B cell (primary cell): ENCODE measurements at regions not wholly inside any gene's neighbourhood (a gene's known extent, or its start where the extent isn't known, plus 50 kb on each side); places are given as distances from the start of the nearest gene placed in this dataset.

Source experiments
- ATAC-seq: fragments of 200-7000 bp; cut with Tn5 transposase; one replicate; pipeline ENCODE4 v1.10.0; 2021; ENCODE audit warnings: low read depth, mild to moderate bottlenecking, moderate number of reproducible peaks, moderate library complexity
- CTCF ChIA-PET: fragments of 350-600 bp; sonication (Branson Sonifier 250); formaldehyde crosslinking; loops from one replicate; lab custom pipeline; 2021; ENCODE audit warnings: antibody characterized with exemption, inconsistent platforms; lab: Charles Lee
- POLR2A ChIA-PET: fragments of 350-600 bp; sonication (Branson Sonifier 250); formaldehyde crosslinking; loops from one replicate; lab custom pipeline; 2021; ENCODE audit warnings: antibody characterized with exemption; lab: Charles Lee
- DNase-seq: peaks from one replicate; pipeline ENCODE4 v3.0.0; 2013
- H2AFZ ChIP-seq: 2 replicates; pipeline ENCODE4 v1.6.1; 2012; ENCODE audit warnings: mild to moderate bottlenecking, low read depth, low read length; ENCODE audit not compliant: insufficient read depth, poor library complexity, severe bottlenecking
- H3K27ac ChIP-seq, 2 donors: 1 replicate in 1 of 2; 2 replicates in 1 of 2; pipeline ENCODE4 v1.5.1; 2012 to 2013; ENCODE audit warnings: low read length in 2 of 2, mild to moderate bottlenecking in 2 of 2, moderate library complexity in 1 of 2
- H3K27me3 ChIP-seq, 4 experiments: fragments of 200-600 bp in 1 of 4; sonication (generic) in 1 of 4; replicated peaks in 1 of 4; 1 replicate in 2 of 4; 2 replicates in 2 of 4; pipeline versions ENCODE4 v1.6.1 to v1.7.0; 2013 to 2016; ENCODE audit warnings: low read length in 3 of 4, mild to moderate bottlenecking in 2 of 4, mixed read lengths in 1 of 4, moderate library complexity in 1 of 4; ENCODE audit not compliant: insufficient read depth in 4 of 4, control insufficient read depth in 3 of 4; ENCODE audit errors: control extremely low read depth in 1 of 4
- H3K36me3 ChIP-seq, 2 experiments: replicated peaks in 1 of 2; 1 replicate in 1 of 2; 2 replicates in 1 of 2; pipeline versions ENCODE4 v1.6.1 to v1.7.1; 2013; ENCODE audit warnings: low read length in 1 of 2; ENCODE audit not compliant: insufficient read depth in 2 of 2, control insufficient read depth in 1 of 2; ENCODE audit errors: control extremely low read depth in 1 of 2, extremely low read depth in 1 of 2
- H3K4me1 ChIP-seq, 2 donors: fragments of 200-600 bp in 1 of 2; sonication (generic) in 1 of 2; 1 replicate in 1 of 2; 2 replicates in 1 of 2; pipeline versions ENCODE4 v1.5.1 to v1.6.1; 2013 to 2017; ENCODE audit warnings: low read length in 2 of 2; ENCODE audit not compliant: control insufficient read depth in 2 of 2, insufficient read depth in 2 of 2
- H3K4me2 ChIP-seq: replicated peaks from 2 replicates; pipeline ENCODE3; 2012; ENCODE audit warnings: mild to moderate bottlenecking, low read depth, low read length; ENCODE audit not compliant: poor library complexity, severe bottlenecking
- H3K4me3 ChIP-seq, 5 experiments: fragments of 200-600 bp in 1 of 5; sonication (generic) in 1 of 5; 1 replicate in 3 of 5; 2 replicates in 2 of 5; pipeline versions ENCODE4 v1.5.1 to v1.7.0; 2011 to 2016; ENCODE audit warnings: low read length in 4 of 5, mild to moderate bottlenecking in 4 of 5, low read depth in 2 of 5, control low read depth in 1 of 5, moderate library complexity in 1 of 5; ENCODE audit not compliant: insufficient read depth in 1 of 5; ENCODE audit errors: control extremely low read depth in 1 of 5, extremely low read depth in 1 of 5
- H3K79me2 ChIP-seq: fragments of 200-600 bp; sonication (generic); one replicate; pipeline ENCODE4 v1.6.0; 2016; ENCODE audit warnings: low read length; ENCODE audit not compliant: control insufficient read depth, insufficient read depth
- H3K9ac ChIP-seq: fragments of 200-600 bp; sonication (generic); 2 replicates; pipeline ENCODE4 v1.6.1; 2017; ENCODE audit warnings: mild to moderate bottlenecking, low read length, moderate library complexity
- H3K9me3 ChIP-seq, 3 donors: one replicate each; pipeline versions ENCODE4 v1.6.1 to v1.7.1; 2013; ENCODE audit warnings: low read length in 2 of 3; ENCODE audit not compliant: control insufficient read depth in 2 of 3, insufficient read depth in 1 of 3; ENCODE audit errors: control extremely low read depth in 1 of 3
- H4K20me1 ChIP-seq: 2 replicates; pipeline ENCODE4 v1.6.0; 2012; ENCODE audit warnings: mild to moderate bottlenecking, low read length; ENCODE audit not compliant: insufficient read depth, control insufficient read depth, poor library complexity, severe bottlenecking
- H3K27ac Mint-ChIP-seq: one replicate; pipeline ENCODE4 v1.8.0; 2021; ENCODE audit warnings: mixed read lengths
- H3K27me3 Mint-ChIP-seq: one replicate; pipeline ENCODE4 v1.8.0; 2021; ENCODE audit warnings: mixed read lengths
- H3K4me1 Mint-ChIP-seq: one replicate; pipeline ENCODE4 v1.8.0; 2021; ENCODE audit warnings: mixed read lengths
- H3K4me3 Mint-ChIP-seq: one replicate; pipeline ENCODE4 v1.8.0; 2021; ENCODE audit warnings: mixed read lengths
- H3K9me3 Mint-ChIP-seq: one replicate; pipeline ENCODE4 v1.8.0; 2022; ENCODE audit warnings: mixed read lengths; ENCODE audit not compliant: insufficient read depth
- EZH2 ChIP-seq: IDR thresholded peaks from 2 replicates; pipeline ENCODE4 v1.6.1; 2012; ENCODE audit warnings: borderline replicate concordance, low read depth, mild to moderate bottlenecking, moderate library complexity, low read length; ENCODE audit not compliant: insufficient read depth, poor library complexity, severe bottlenecking
- WGBS: methylation state at CpG from one replicate; pipeline ENCODE4 v1.1.5; 2013; ENCODE audit warnings: missing lambda C conversion rate; ENCODE audit not compliant: insufficient coverage; 5-methylcytosine and 5-hydroxymethylcytosine counted together
- intact Hi-C: fragments of 100-400 bp; cut with micrococcal nuclease; formaldehyde crosslinking; loops from one replicate; pipeline ENCODE4 v1.10.0; 2022
- TF ChIP-seq, protein P1 (sequence below): fragments of 200-600 bp; IDR thresholded peaks from one replicate; pipeline ENCODE4 v1.8.0; 2022; ENCODE audit warnings: antibody characterized with exemption, mild to moderate bottlenecking

DNA sequence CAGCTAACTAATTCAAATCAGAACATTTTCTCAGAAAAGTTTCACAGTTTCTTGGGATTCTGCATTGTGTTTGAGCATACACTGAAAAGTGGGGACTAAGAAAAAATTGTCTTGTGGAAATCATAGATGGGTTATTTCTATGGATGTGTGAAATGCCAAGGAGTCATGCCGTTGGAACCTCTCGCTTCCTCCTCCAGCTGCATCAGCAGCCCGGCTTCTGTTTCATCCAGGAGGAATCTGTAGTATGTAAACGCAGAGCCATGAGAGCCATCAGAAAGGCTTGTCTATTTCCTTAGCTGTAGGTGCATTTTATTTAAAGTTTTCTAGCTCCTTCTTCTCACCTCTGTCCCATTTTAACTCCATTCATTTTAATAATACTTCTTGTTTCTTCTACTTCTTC is 1144.1 kb downstream of the GATA3 start:
- H3K4me3 Mint-ChIP-seq = no peak overlapping the region
- H3K4me1 ChIP-seq = no peaks in the 10 kb centered on the region
- H3K79me2 ChIP-seq = no peaks in the 10 kb centered on the region
- H3K27me3 Mint-ChIP-seq = peaks cover 5% of the 10 kb centered on the region
- no peak for ATAC-seq
- H3K9ac ChIP-seq = no peak overlapping the region
- H3K9me3 Mint-ChIP-seq = no peaks in the 10 kb centered on the region
- H2AFZ ChIP-seq = no peak overlapping the region
- no peak for TF ChIP-seq EZH2
- TF ChIP-seq, protein P1, sequence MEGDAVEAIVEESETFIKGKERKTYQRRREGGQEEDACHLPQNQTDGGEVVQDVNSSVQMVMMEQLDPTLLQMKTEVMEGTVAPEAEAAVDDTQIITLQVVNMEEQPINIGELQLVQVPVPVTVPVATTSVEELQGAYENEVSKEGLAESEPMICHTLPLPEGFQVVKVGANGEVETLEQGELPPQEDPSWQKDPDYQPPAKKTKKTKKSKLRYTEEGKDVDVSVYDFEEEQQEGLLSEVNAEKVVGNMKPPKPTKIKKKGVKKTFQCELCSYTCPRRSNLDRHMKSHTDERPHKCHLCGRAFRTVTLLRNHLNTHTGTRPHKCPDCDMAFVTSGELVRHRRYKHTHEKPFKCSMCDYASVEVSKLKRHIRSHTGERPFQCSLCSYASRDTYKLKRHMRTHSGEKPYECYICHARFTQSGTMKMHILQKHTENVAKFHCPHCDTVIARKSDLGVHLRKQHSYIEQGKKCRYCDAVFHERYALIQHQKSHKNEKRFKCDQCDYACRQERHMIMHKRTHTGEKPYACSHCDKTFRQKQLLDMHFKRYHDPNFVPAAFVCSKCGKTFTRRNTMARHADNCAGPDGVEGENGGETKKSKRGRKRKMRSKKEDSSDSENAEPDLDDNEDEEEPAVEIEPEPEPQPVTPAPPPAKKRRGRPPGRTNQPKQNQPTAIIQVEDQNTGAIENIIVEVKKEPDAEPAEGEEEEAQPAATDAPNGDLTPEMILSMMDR = no peak
- H3K27ac Mint-ChIP-seq = no peak overlapping the region
- no peaks in the 10 kb centered on the region for H4K20me1 ChIP-seq
- no peak overlapping the region for H3K4me3 ChIP-seq
- H3K4me1 Mint-ChIP-seq = no peaks in the 10 kb centered on the region
- WGBS = no CpG with 5 or more reads among the region's 4 CpGs
- no peak overlapping the region for H3K27ac ChIP-seq
- ChIA-PET POLR2A (no interaction called here), CTCF (interaction anchor here (1.8 kb wide), 1 partner anchor 10 kb away, joined by 6 read pairs; no protein-coding TSS in a partner anchor)
- peaks cover 0 to 11% (median 0%) of the 10 kb centered on the region in 4 experiments for H3K27me3 ChIP-seq
- no peaks in the 10 kb centered on the region for H3K9me3 ChIP-seq
- DNase-seq = no peak
- no peak overlapping the region for H3K4me2 ChIP-seq
- no peaks in the 10 kb centered on the region for H3K36me3 ChIP-seq
- intact Hi-C loops = no loop called here

DNA sequence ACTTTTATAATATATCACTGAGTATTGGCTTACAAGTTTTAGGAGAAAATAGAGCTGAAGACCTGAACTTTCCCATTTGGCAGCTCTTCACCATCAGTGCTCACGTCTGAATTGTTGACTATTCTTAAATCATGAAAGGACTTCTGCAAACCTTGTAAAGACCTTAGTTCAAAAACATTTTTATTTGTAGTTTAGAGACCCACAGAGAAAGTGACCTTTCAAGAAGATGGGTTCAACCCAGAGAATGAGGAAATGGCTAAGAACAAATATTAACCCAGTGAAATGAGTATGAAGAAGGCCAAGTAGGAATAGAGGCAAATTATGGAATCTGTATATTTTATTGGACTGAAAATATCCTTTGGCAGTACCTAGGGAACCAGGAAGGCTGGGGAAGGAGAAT is 1151.1 kb downstream of the GATA3 start:
- Histone ChIP-seq H3K9me3 (no peaks in the 10 kb centered on the region), H3K36me3 (no peaks in the 10 kb centered on the region), H3K4me3 (no peak overlapping the region), H3K4me2 (no peak overlapping the region), H3K27me3 (no peaks in the 10 kb centered on the region), H4K20me1 (no peaks in the 10 kb centered on the region), H3K27ac (no peak overlapping the region), H2AFZ (no peak overlapping the region), H3K4me1 (no peaks in the 10 kb centered on the region), H3K79me2 (no peaks in the 10 kb centered on the region), H3K9ac (no peak overlapping the region)
- Mint-ChIP-seq H3K4me3 (no peak overlapping the region), H3K4me1 (no peaks in the 10 kb centered on the region), H3K27ac (no peak overlapping the region), H3K9me3 (no peaks in the 10 kb centered on the region), H3K27me3 (peaks cover 3% of the 10 kb centered on the region)
- DNase-seq (no peak), ATAC-seq (no peak)
- CTCF ChIA-PET = no interaction called here
- intact Hi-C loops = no loop called here
- no CpG with 5 or more reads among the region's 1 CpG for WGBS
- POLR2A ChIA-PET = no interaction called here
- no peak for TF ChIP-seq EZH2
- TF ChIP-seq, protein P1 = no peak
